ENCODE measurements at regions not wholly inside any gene's neighbourhood (a gene's known extent, or its start where the extent isn't known, plus 50 kb on each side); places are given as distances from the start of the nearest gene placed in this dataset.

- no peaks in the 10 kb centered on the region for H3K27me3 ChIP-seq
- TF ChIP-seq POLR2AphosphoS5 (IDR thresholded peaks at IDR 0.05; ENCODE audit: insufficient read depth in 1 of 2, low read depth in 1 of 2): no peak
- TF ChIP-seq CTCF (IDR thresholded peaks at IDR 0.05): no peak
- no peak for TF ChIP-seq POLR2A (IDR thresholded peaks at IDR 0.05)
- no peak overlapping the region for H3K4me3 ChIP-seq
- no peak for DNase-seq (ENCODE audit: extremely low spot score in 2 of 2)
- H3K36me3 ChIP-seq: no peaks in the 10 kb centered on the region
- intact Hi-C loops (cut with DNase I): no loop called here
- no peaks in the 10 kb centered on the region for H3K4me1 ChIP-seq
- no peak overlapping the region for H3K27ac ChIP-seq
- H3K9me3 ChIP-seq: no peaks in the 10 kb centered on the region
These were observed 147.4 kb downstream of the BBOX1 start for GRCh38 chr11:27187848-27188621.

DNA sequence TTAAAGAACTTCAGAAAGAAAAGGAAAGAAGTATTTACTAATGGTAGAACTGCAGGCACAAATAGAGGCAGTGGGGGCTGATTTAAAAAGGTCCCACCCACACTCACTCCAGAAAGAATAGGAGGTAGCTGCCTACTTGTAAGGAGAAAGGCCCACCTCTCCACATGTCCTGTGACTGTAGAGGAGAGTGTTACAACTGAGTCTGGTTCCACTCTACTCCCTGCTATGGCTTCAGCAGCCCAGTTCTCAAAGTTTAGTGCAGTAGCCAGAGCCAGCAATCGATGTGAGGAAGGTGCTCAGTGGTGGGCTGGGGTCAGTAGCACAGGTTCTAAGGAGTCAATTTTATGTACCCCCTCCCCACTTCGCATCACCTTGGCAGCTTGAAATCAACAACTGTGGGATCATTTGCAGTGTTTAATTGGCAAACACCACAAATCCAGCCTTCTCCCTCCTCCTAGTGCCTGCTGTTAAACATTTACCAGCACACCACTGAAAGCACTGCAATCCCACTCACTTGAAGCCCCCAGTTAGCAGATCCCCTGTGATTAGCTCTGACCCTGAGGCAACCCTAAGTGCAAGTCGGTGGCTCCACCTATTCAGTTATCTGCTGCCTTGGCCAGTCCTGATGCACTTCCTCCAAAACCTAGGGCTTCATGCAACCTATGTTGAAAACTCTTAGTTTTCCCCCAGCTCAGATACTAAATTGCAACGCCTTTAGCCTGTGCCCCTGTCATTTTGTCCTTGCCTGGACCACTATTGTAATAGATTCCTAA, 146.6 kb downstream of the BBOX1 start:
- no peaks in the 10 kb centered on the region for H3K27me3 ChIP-seq
- H3K27ac ChIP-seq: no peak overlapping the region
- no peaks in the 10 kb centered on the region for H3K4me1 ChIP-seq
- no peak for TF ChIP-seq CTCF (IDR thresholded peaks at IDR 0.05)
- no peak for TF ChIP-seq POLR2AphosphoS5 (IDR thresholded peaks at IDR 0.05; ENCODE audit: insufficient read depth in 1 of 2, low read depth in 1 of 2)
- TF ChIP-seq POLR2A (IDR thresholded peaks at IDR 0.05): no peak
- H3K4me3 ChIP-seq: no peak overlapping the region
- no peaks in the 10 kb centered on the region for H3K36me3 ChIP-seq
- no peaks in the 10 kb centered on the region for H3K9me3 ChIP-seq
- intact Hi-C loops (cut with DNase I): no loop called here
- DNase-seq (ENCODE audit: extremely low spot score in 2 of 2): no peak

DNA sequence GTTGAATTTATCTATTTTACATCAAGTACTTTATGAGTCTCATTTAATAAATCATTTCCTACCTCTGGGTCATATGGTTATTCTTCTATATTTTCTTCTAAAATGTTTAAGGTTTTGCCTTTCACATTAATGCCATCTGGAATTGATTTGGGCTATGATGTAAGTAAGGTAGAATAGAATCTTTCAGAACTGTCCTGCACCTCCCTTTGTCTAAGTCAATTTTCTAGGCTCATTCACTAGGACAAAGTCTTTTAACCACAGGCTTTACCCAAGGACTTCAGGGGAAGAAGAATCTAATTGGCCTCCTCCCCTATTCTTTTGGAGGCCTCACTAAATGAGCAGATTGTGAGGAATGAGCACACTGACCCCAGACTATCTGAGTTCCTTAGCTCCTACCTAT, 146.0 kb downstream of the BBOX1 start:
- Histone ChIP-seq H3K4me1 (no peaks in the 10 kb centered on the region), H3K4me3 (no peak overlapping the region), H3K36me3 (no peaks in the 10 kb centered on the region), H3K27me3 (no peaks in the 10 kb centered on the region), H3K27ac (no peak overlapping the region), H3K9me3 (no peaks in the 10 kb centered on the region)
- intact Hi-C loops (cut with DNase I): no loop called here
- DNase-seq (ENCODE audit: extremely low spot score in 2 of 2): no peak
- TF ChIP-seq POLR2AphosphoS5 (IDR thresholded peaks at IDR 0.05; ENCODE audit: insufficient read depth in 1 of 2, low read depth in 1 of 2): no peak
- TF ChIP-seq CTCF (IDR thresholded peaks at IDR 0.05): no peak
- no peak for TF ChIP-seq POLR2A (IDR thresholded peaks at IDR 0.05)

DNA sequence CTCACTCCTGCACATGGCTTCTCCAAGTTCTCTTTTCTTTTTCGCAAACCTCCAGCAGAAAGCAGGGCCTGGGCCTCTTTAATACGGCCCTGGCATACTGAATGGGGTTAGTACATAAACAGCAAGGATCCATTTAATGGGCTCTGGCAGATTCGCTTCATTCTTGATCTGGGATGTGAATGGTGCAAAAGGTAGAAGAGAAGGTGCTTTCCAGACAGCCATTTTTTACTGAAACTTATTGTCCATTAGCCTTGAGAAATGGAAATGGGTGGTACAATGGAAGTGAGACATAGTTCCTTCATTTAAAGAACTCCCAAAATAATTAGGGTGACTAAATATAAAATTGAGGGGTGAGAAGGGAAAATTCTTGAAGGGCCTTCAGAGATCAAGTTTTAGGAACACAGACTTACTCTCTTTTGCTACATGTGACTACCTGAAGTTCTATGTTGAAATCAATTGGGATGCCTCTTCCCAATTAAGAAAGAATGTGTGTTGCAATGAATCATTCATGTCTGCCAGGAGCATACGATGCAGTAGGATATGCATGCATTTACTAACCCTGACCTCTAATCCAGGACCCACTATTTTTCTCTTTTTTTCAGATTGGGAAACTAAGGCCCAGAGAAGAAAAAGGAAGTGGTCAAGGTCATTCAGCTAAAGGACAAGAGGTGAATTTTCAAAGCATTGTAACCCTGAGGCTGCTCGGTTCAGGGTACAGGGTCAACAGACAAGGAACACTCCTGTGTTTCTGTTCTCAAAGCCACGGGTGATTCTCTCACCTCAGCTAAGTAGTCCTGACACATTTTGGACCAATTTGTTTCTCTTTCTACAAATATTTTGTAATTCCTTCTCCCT, 144.1 kb downstream of the BBOX1 start:
- Histone ChIP-seq H3K4me3 (no peak overlapping the region), H3K36me3 (no peaks in the 10 kb centered on the region), H3K4me1 (no peaks in the 10 kb centered on the region), H3K27me3 (no peaks in the 10 kb centered on the region), H3K27ac (no peak overlapping the region), H3K9me3 (no peaks in the 10 kb centered on the region)
- no peak for DNase-seq (ENCODE audit: extremely low spot score in 2 of 2)
- intact Hi-C loops (cut with DNase I): loop anchor here (5.0 kb wide), 2 partner anchors 113 to 313 kb away; no protein-coding TSS in a partner anchor
- TF ChIP-seq CTCF (IDR thresholded peaks at IDR 0.05) (no peak), POLR2AphosphoS5 (IDR thresholded peaks at IDR 0.05; ENCODE audit: insufficient read depth in 1 of 2, low read depth in 1 of 2) (no peak), POLR2A (IDR thresholded peaks at IDR 0.05) (no peak)
